ENCODE measurements at regions not wholly inside any gene's neighbourhood (a gene's known extent, or its start where the extent isn't known, plus 50 kb on each side); places are given as distances from the start of the nearest gene placed in this dataset.
"Not testable (repeated sequence)": the region's sequence is repeated elsewhere in the genome, so short reads cannot be mapped to it uniquely, and the experiment has no call there.

GRCh38 chr5:34189246-34189645 is 146.2 kb upstream of the C1QTNF3 start:
- DNase-seq (ENCODE audit: low spot score), result not testable (repeated sequence)

- peak; percentile 1 for DNase-seq (ENCODE audit: low spot score)
These were observed 146.9 kb upstream of the C1QTNF3 start for GRCh38 chr5:34189752-34190411.

GRCh38 chr5:34190466-34190865 is 147.5 kb upstream of the C1QTNF3 start:
- DNase-seq (ENCODE audit: low spot score), result peak; percentile 1

- DNase-seq (ENCODE audit: low spot score), result peak; percentile 1
These were observed 148.3 kb upstream of the C1QTNF3 start for GRCh38 chr5:34191279-34191744.

DNA sequence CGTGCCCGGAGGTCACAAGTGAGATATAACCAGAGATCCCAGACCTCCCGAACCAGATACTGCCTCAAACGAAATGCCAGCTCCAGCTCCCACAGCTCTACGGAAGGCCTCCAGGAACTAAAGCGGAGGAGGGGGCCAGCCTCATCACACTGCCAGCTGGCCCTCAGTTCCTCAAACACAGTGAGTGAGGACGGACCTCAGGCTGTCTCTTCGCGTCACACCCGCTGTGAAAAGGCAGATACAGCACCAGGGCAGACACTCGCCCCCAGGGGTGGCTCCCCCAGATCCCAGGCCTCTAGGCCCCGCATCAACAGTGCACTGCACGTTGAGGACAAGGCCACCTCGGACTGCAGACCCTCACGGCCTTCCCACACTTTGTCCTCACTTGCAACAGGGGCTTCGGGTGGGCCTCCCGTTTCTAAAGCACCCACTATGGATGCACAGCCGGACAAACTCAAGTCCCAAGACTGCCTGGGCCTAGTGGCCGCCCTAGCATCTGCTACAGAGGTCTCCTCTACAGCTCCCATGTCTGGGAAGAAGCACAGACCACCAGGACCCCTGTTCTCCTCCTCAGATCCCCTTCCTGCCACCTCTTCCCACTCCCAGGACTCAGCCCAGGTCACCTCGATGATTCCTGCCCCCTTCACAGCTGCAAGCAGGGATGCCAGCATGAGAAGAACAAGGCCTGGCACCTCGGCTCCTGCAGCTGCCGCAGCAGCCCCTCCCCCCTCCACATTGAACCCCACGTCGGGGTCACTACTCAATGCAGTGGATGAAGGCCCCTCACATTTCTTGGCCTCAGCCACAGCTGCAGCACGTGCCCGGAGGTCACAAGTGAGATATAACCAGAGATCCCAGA is 149.3 kb upstream of the C1QTNF3 start:
- DNase-seq (ENCODE audit: low spot score), result peak; percentile 13

- not testable (repeated sequence) for DNase-seq (ENCODE audit: low spot score)
These were observed 149.9 kb upstream of the C1QTNF3 start for GRCh38 chr5:34192923-34193262.

DNA sequence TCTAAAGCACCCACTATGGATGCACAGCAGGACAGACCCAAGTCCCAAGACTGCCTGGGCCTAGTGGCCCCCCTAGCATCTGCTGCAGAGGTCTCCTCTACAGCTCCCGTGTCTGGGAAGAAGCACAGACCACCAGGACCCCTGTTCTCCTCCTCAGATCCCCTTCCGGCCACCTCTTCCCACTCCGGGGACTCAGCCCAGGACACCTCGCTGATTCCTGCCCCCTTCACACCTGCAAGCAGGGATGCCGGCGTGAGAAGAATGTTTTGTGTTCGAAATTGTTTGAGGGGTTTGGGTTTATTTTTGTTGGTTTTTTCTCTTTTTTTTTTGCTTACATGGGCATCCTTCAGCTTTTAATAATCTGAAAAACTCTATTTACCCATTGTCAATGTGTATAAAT is 150.3 kb upstream of the C1QTNF3 start:
- DNase-seq (ENCODE audit: low spot score), result peak; percentile 1

DNA sequence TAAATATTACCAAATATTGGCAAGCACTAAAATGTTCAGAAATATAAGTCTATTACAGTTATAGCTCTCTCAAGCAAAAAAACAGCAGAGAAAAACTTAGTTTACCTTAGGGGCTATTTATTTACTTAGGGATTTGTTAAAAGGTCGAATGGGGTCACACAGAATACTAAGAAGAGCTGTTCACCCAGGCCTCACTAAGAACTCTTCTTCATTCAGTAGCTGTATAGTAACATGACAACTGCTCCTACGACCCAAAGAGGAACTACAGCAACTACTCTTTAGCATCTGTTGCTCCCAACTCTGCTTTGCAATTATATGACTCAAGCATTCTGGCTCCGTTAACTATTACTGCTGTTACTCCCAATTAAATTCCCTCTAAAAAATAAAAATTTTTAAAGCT is 150.8 kb upstream of the C1QTNF3 start:
- peak; percentile 1 for DNase-seq (ENCODE audit: low spot score)

DNA sequence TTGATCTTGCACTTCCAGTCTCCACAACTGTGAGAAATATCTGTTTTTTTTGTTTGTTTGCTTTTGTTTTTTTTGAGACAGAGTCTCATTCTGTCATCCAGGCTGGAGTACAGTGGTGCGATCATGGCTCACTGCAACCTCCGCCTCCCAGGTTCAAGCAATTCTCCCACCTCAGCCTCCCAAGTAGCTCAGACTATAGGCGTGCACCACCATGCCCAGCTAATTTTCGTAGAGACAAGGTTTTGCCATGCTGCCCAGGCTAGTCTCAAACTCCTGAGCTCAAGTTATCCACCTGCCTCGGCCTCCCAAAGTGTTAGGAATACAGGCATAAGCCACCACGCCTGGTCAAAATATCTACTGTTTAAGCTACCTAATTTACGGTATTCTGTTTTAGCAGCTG is 153.1 kb upstream of the C1QTNF3 start:
- DNase-seq (ENCODE audit: low spot score), result not testable (repeated sequence)

- DNase-seq (ENCODE audit: low spot score), result not testable (repeated sequence)
These were observed 162.3 kb upstream of the C1QTNF3 start for GRCh38 chr5:34205347-34205746.

- DNase-seq (ENCODE audit: low spot score), result peak; percentile 76
These were observed 174.4 kb upstream of the C1QTNF3 start for GRCh38 chr5:34217386-34217785.

- not testable (repeated sequence) for DNase-seq (ENCODE audit: low spot score)
These were observed 178.5 kb upstream of the C1QTNF3 start for GRCh38 chr5:34221329-34222073.

- DNase-seq (ENCODE audit: low spot score), result not testable (repeated sequence)
These were observed 180.1 kb upstream of the C1QTNF3 start for GRCh38 chr5:34223158-34223557.

DNA sequence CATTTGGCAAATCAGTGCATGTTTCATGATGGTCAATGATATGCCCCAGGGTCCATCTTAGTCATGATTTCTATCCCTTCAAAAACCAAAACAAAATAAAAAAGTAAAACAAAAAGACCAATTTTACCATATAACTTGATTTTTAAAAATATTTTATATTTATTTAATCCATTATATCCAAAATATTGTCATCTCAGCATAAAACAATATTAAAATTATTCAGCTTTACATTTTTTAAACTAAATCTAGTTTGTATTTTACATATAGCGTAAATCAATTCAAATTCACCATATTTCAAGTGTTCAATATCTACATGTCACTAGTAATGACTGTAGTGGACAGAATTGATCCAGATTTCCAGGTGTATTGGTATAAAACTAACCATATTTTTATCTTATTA is 187.4 kb upstream of the C1QTNF3 start:
- DNase-seq (ENCODE audit: low spot score), result not testable (repeated sequence)

DNA sequence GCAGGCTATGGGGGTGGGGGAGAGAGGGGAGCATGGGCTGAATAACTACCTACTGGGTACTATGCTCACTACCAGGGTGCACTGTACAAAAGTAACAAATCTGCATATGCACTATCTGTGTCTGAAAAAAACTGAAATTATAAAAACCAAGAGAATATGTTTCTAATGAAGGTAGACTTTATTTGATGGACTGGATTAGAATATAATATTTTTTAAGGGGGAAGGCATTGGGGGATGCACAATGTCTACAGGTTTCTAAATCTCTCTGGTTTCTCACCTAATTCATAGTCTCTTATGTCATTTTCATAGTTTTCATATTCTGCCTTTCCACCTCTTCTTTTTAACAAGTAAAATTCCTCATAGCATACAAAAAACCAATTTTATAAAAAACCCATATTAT is 200.8 kb upstream of the C1QTNF3 start:
- not testable (repeated sequence) for DNase-seq (ENCODE audit: low spot score)

GRCh38 chr5:34244281-34245031 is 201.4 kb upstream of the C1QTNF3 start:
- peak; percentile 60 for DNase-seq (ENCODE audit: low spot score)

DNA sequence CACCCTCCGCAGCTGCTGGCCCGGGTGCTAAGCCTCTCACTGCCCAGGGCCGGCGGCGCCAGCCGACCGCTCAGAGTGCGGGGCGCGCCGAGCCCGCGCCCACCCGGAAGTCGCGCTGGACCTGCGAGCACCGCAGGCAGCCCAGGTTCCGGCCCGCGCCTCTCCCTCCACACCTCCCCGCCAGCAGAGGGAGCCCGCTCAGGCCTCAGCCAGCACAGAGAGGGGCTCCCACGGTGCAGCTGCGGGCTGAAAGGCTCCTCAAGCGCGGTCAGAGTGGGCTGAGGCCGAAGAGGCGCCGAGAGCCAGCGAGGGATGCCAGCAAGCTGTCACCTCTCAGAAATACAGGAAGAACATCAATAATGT is 202.0 kb upstream of the C1QTNF3 start:
- not testable (repeated sequence) for DNase-seq (ENCODE audit: low spot score)

DNA sequence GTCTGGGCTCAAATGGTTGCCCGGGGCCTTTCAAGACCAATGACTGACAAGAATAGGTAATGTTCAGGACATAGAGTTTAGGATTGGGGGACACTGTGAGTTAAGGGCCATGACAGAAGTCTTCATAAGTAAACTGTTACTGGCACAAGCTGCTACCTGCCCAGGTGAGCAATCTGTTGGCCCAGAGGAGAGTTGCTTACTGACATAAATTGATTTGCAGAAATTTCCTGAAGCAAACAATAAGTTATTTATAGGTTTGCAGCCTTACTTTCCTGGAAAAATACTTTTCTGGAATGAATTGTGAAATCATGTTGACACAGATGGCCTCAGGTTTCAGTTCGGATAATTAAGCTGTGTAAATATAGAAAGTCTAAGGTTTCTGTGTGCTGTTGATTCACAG is 202.8 kb upstream of the C1QTNF3 start:
- not testable (repeated sequence) for DNase-seq (ENCODE audit: low spot score)

GRCh38 chr5:34258598-34258997 is 215.6 kb upstream of the C1QTNF3 start:
- peak; percentile 44 for DNase-seq (ENCODE audit: low spot score)

- DNase-seq (ENCODE audit: low spot score), result not testable (repeated sequence)
These were observed 218.0 kb upstream of the C1QTNF3 start for GRCh38 chr5:34261020-34261419.

GRCh38 chr5:34266151-34266550 is 223.1 kb upstream of the C1QTNF3 start:
- DNase-seq (ENCODE audit: low spot score), result not testable (repeated sequence)

GRCh38 chr5:34296759-34297158 is 253.7 kb upstream of the C1QTNF3 start:
- DNase-seq (ENCODE audit: low spot score), result not testable (repeated sequence)
